ENCODE measurements at regions not wholly inside any gene's neighbourhood (a gene's known extent, or its start where the extent isn't known, plus 50 kb on each side); places are given as distances from the start of the nearest gene placed in this dataset.
A peak's percentile ranks its signal among the peaks of the same experiment; 100 is the strongest.

GRCh38 chr10:125350519-125350918, 190.2 kb upstream of the CTBP2 start:
- intact Hi-C loops (cut with DNase I) = no loop called here
- DNase-seq (no peak), ATAC-seq (no peak)
- H3K27ac ChIP-seq = no peak overlapping the region
- no peaks in the 10 kb centered on the region for H3K4me1 ChIP-seq
- WGBS, 2 donors = 90 to 95% methylated on average over 2 of the region's 2 CpGs
- no peaks in the 10 kb centered on the region for H3K36me3 ChIP-seq (replicated peaks in 1 of 2; ENCODE audit: insufficient read depth in 1 of 2, low read depth in 2 of 2)
- no peak overlapping the region for H3K4me3 ChIP-seq
- no peak for TF ChIP-seq POLR2A (IDR thresholded peaks at IDR 0.05)
- no peak for TF ChIP-seq CTCF (IDR thresholded peaks at IDR 0.05)
- H3K9me3 ChIP-seq = no peaks in the 10 kb centered on the region
- no peaks in the 10 kb centered on the region for H3K27me3 ChIP-seq

GRCh38 chr10:125348536-125348935, 188.2 kb upstream of the CTBP2 start:
- 73 to 89% methylated on average over 2 of the region's 2 CpGs for WGBS, 2 donors
- H3K27me3 ChIP-seq = no peaks in the 10 kb centered on the region
- H3K36me3 ChIP-seq (replicated peaks in 1 of 2; ENCODE audit: insufficient read depth in 1 of 2, low read depth in 2 of 2) = no peaks in the 10 kb centered on the region
- peaks cover 7% of the 10 kb centered on the region for H3K4me1 ChIP-seq
- no peak for DNase-seq
- intact Hi-C loops (cut with DNase I) = no loop called here
- ATAC-seq = no peak
- no peak overlapping the region for H3K27ac ChIP-seq
- H3K9me3 ChIP-seq = no peaks in the 10 kb centered on the region
- no peak overlapping the region for H3K4me3 ChIP-seq
- TF ChIP-seq POLR2A (IDR thresholded peaks at IDR 0.05) (no peak), CTCF (IDR thresholded peaks at IDR 0.05) (no peak)

GRCh38 chr10:125344573-125345171, 184.3 kb upstream of the CTBP2 start:
- intact Hi-C loops (cut with DNase I) = no loop called here

GRCh38 chr10:125343983-125344382, 183.6 kb upstream of the CTBP2 start:
- peaks cover 7% of the 10 kb centered on the region for H3K4me1 ChIP-seq
- intact Hi-C loops (cut with DNase I) = no loop called here
- TF ChIP-seq POLR2A (IDR thresholded peaks at IDR 0.05) (no peak), CTCF (IDR thresholded peaks at IDR 0.05) (no peak)
- H3K27ac ChIP-seq = no peak overlapping the region
- DNase-seq (no peak), ATAC-seq (no peak)
- no peaks in the 10 kb centered on the region for H3K27me3 ChIP-seq
- 33 to 34% methylated on average over 3 of the region's 3 CpGs for WGBS, 2 donors
- no peak overlapping the region for H3K4me3 ChIP-seq
- H3K9me3 ChIP-seq = no peaks in the 10 kb centered on the region
- no peaks in the 10 kb centered on the region for H3K36me3 ChIP-seq (replicated peaks in 1 of 2; ENCODE audit: insufficient read depth in 1 of 2, low read depth in 2 of 2)

More at GRCh38 chr10:125344573-125345171, 184.3 kb upstream of the CTBP2 start:
- H3K27ac ChIP-seq = peak overlapping the region; percentile 15 to 61 (median 54)
- no peaks in the 10 kb centered on the region for H3K9me3 ChIP-seq
- WGBS, 2 donors = 9 to 17% methylated on average over 16 to 19 of the region's 19 CpGs
- peak overlapping the region; percentile 9 for H3K4me3 ChIP-seq
- TF ChIP-seq CTCF (IDR thresholded peaks at IDR 0.05) (peak in 2 of 7 experiments; percentile 11 to 13), POLR2A (IDR thresholded peaks at IDR 0.05) (peak in 1 of 3 donors; percentile 15)
- peaks cover 7% of the 10 kb centered on the region for H3K4me1 ChIP-seq
- no peaks in the 10 kb centered on the region for H3K27me3 ChIP-seq
- ATAC-seq (peak; percentile 79), DNase-seq (peak; percentile 38 to 71 (median 52))
- no peaks in the 10 kb centered on the region for H3K36me3 ChIP-seq (replicated peaks in 1 of 2; ENCODE audit: insufficient read depth in 1 of 2, low read depth in 2 of 2)
